GM23338 (cell line): ENCODE measurements at regions not wholly inside any gene's neighbourhood (a gene's known extent, or its start where the extent isn't known, plus 50 kb on each side); places are given as distances from the start of the nearest gene placed in this dataset.

Experiments
- ATAC-seq: fragments of 200-7000 bp; cut with Tn5 transposase; 3 replicates; pipeline ENCODE4 v1.9.1; 2020
- DNase-seq: peaks from one replicate; pipeline ENCODE4 v3.0.0-alpha.2; 2015; ENCODE audit warnings: low spot score
- H2AFZ ChIP-seq: fragments of 200-600 bp; sonication (generic); 2 replicates; pipeline ENCODE4 v1.8.0; 2016; ENCODE audit warnings: antibody characterized with exemption, mild to moderate bottlenecking, moderate library complexity
- H3F3A ChIP-seq: fragments of 200-600 bp; sonication (generic); replicated peaks from 2 replicates; pipeline ENCODE4 v1.8.0; 2017; ENCODE audit warnings: antibody characterized with exemption, mixed run types, low read depth
- H3K27ac ChIP-seq: fragments of 200-600 bp; sonication (generic); 2 replicates; pipeline ENCODE4 v1.6.1; 2016; ENCODE audit warnings: low read depth
- H3K27me3 ChIP-seq: fragments of 200-600 bp; sonication (generic); 2 replicates; pipeline ENCODE4 v1.8.0; 2016; ENCODE audit warnings: mild to moderate bottlenecking, mixed run types, moderate library complexity; ENCODE audit not compliant: insufficient read depth
- H3K36me3 ChIP-seq: fragments of 200-600 bp; sonication (generic); 2 replicates; pipeline ENCODE4 v1.8.0; 2016; ENCODE audit warnings: mild to moderate bottlenecking; ENCODE audit not compliant: insufficient read depth
- H3K4me1 ChIP-seq: fragments of 200-600 bp; sonication (generic); 2 replicates; pipeline ENCODE4 v1.8.0; 2016; ENCODE audit warnings: mild to moderate bottlenecking, moderate library complexity; ENCODE audit not compliant: insufficient read depth
- H3K4me2 ChIP-seq: fragments of 200-600 bp; sonication (generic); 2 replicates; pipeline ENCODE4 v1.7.1; 2017; ENCODE audit warnings: mixed run types
- H3K4me3 ChIP-seq: fragments of 200-600 bp; sonication (generic); 2 replicates; pipeline ENCODE4 v1.6.1; 2016; ENCODE audit warnings: mixed run types
- H3K79me2 ChIP-seq: fragments of 200-600 bp; sonication (generic); replicated peaks from 2 replicates; pipeline ENCODE4 v1.8.0; 2017; ENCODE audit warnings: mild to moderate bottlenecking; ENCODE audit not compliant: insufficient read depth
- H3K9me2 ChIP-seq: fragments of 200-600 bp; sonication (generic); 2 replicates; pipeline ENCODE4 v1.8.0; 2017; ENCODE audit not compliant: insufficient read depth
- H4K20me1 ChIP-seq: fragments of 200-600 bp; sonication (generic); replicated peaks from 2 replicates; pipeline ENCODE4 v1.8.0; 2017; ENCODE audit warnings: mild to moderate bottlenecking; ENCODE audit not compliant: insufficient read depth
- H3K27ac Mint-ChIP-seq: 2 replicates; pipeline ENCODE4 v1.8.0; 2020; ENCODE audit warnings: inconsistent platforms, mild to moderate bottlenecking, moderate library complexity, mixed read lengths
- H3K27me3 Mint-ChIP-seq: 3 replicates; pipeline ENCODE4 v1.8.0; 2022; ENCODE audit warnings: low read depth, mild to moderate bottlenecking, moderate library complexity, mixed read lengths, inconsistent platforms; ENCODE audit not compliant: insufficient read depth, poor library complexity
- H3K36me3 Mint-ChIP-seq: 3 replicates; pipeline ENCODE4 v1.8.0; 2021; ENCODE audit warnings: low read depth, mild to moderate bottlenecking, inconsistent platforms, moderate library complexity, mixed read lengths
- H3K4me1 Mint-ChIP-seq: 3 replicates; pipeline ENCODE4 v1.8.0; 2020; ENCODE audit warnings: mild to moderate bottlenecking, inconsistent platforms, mixed read lengths
- H3K4me3 Mint-ChIP-seq: 3 replicates; pipeline ENCODE4 v1.8.0; 2021; ENCODE audit warnings: moderate library complexity, mild to moderate bottlenecking, inconsistent platforms, mixed read lengths
- H3K9me3 Mint-ChIP-seq: 3 replicates; pipeline ENCODE4 v1.8.0; 2020; ENCODE audit warnings: moderate library complexity, mild to moderate bottlenecking, inconsistent platforms, mixed read lengths
- CREB1 ChIP-seq: fragments of 250-450 bp; sonication (Bioruptor Pico); IDR thresholded peaks from 2 replicates; pipeline ENCODE4 v1.5.0; 2020; ENCODE audit warnings: low read depth, mild to moderate bottlenecking, moderate library complexity
- CTCF ChIP-seq, 2 experiments: fragments of 200-600 bp in 1 of 2; sonication (generic) in 1 of 2; conservative IDR thresholded peaks; 2 replicates each; pipeline versions ENCODE4 v1.5.1 to v1.6.1; 2016 to 2017; ENCODE audit warnings: antibody characterized with exemption in 2 of 2, low read depth in 2 of 2, mild to moderate bottlenecking in 2 of 2, moderate library complexity in 1 of 2
- ETS1 ChIP-seq: IDR thresholded peaks from 2 replicates; pipeline ENCODE4 v1.6.1; 2016; ENCODE audit warnings: antibody characterized with exemption
- EZH2 ChIP-seq: fragments of 200-600 bp; sonication (generic); IDR thresholded peaks from one replicate; pipeline ENCODE4 v1.8.0; 2017; ENCODE audit warnings: antibody characterized with exemption, mild to moderate bottlenecking, low read depth; ENCODE audit not compliant: unreplicated experiment
- JUNB ChIP-seq: IDR thresholded peaks from one replicate; pipeline ENCODE4 v1.6.1; 2016; ENCODE audit warnings: antibody characterized with exemption; ENCODE audit not compliant: unreplicated experiment
- REST ChIP-seq: IDR thresholded peaks from one replicate; pipeline ENCODE4 v1.6.1; 2018; ENCODE audit warnings: antibody characterized with exemption; ENCODE audit not compliant: unreplicated experiment
- STAT1 ChIP-seq: IDR thresholded peaks from one replicate; pipeline ENCODE4 v1.6.1; 2016; ENCODE audit warnings: antibody characterized with exemption; ENCODE audit not compliant: unreplicated experiment
- ZNF114 ChIP-seq: fragments of 250-450 bp; sonication (Bioruptor Pico); IDR thresholded peaks from 2 replicates; pipeline ENCODE4 v1.5.0; 2020; ENCODE audit warnings: mild to moderate bottlenecking, moderate library complexity
- ZNF331 ChIP-seq: fragments of 250-450 bp; sonication (Bioruptor Pico); IDR thresholded peaks from 2 replicates; pipeline ENCODE4 v1.5.0; 2020; ENCODE audit warnings: low read depth, mild to moderate bottlenecking, moderate library complexity
- ZNF462 ChIP-seq: fragments of 250-450 bp; sonication (Bioruptor Pico); IDR thresholded peaks from 2 replicates; pipeline ENCODE4 v1.5.0; 2020; ENCODE audit warnings: mild to moderate bottlenecking, moderate library complexity

- DNase-seq (no peak), ATAC-seq (no peak)
- Mint-ChIP-seq H3K27ac (no peak overlapping the region), H3K27me3 (no peaks in the 10 kb centered on the region), H3K36me3 (no peaks in the 10 kb centered on the region; the same call in 2 of the 3 replicates), H3K4me3 (no peak overlapping the region), H3K9me3 (peaks cover 3% of the 10 kb centered on the region; the same call in 1 of the 3 replicates), H3K4me1 (no peaks in the 10 kb centered on the region)
- H3K4me1 ChIP-seq, result no peaks in the 10 kb centered on the region
- H3K4me2 ChIP-seq, result no peak overlapping the region
- H3K79me2 ChIP-seq, result no peaks in the 10 kb centered on the region
- no peak overlapping the region for H2AFZ ChIP-seq
- no peaks in the 10 kb centered on the region for H4K20me1 ChIP-seq
- H3K4me3 ChIP-seq, result no peak overlapping the region
- no peaks in the 10 kb centered on the region for H3K36me3 ChIP-seq
- H3K9me2 ChIP-seq, result peaks cover 3% of the 10 kb centered on the region; the same call in 1 of the 2 replicates
- no peaks in the 10 kb centered on the region for H3K27me3 ChIP-seq
- no peak for TF ChIP-seq EZH2
- no peak for TF ChIP-seq STAT1
- no peak for TF ChIP-seq CREB1 (CRISPR knock-in tag)
- TF ChIP-seq JUNB, result no peak
- TF ChIP-seq ZNF114 (CRISPR knock-in tag), result no peak
- no peak for TF ChIP-seq ZNF331
- TF ChIP-seq ZNF462 (CRISPR knock-in tag), result no peak
- no peak for TF ChIP-seq ETS1
- no peak for TF ChIP-seq REST
- no peak for TF ChIP-seq CTCF (conservative IDR thresholded peaks at IDR 0.05; ENCODE audit: low read depth in 2 of 2)
- H3F3A ChIP-seq, result no peaks in the 10 kb centered on the region
- no peak overlapping the region for H3K27ac ChIP-seq
These were observed 96.7 kb downstream of the HDGFL1 start for GRCh38 chr6:22666021-22666420.
